Activated T-cell treated with anti-CD3 and anti-CD28 coated beads, Interleukin-2, amount 50 U/mL, for 48 hours (primary cell): ENCODE measurements at regions not wholly inside any gene's neighbourhood (a gene's known extent, or its start where the extent isn't known, plus 50 kb on each side); places are given as distances from the start of the nearest gene placed in this dataset.
"Not testable (repeated sequence)": the region's sequence is repeated elsewhere in the genome, so short reads cannot be mapped to it uniquely, and the experiment has no call there.

Source experiments
- DNase-seq, 2 experiments: peaks; one replicate each; pipeline ENCODE4 v3.0.0-alpha.2; 2020

GRCh38 chr2:238521870-238522269 lies 95.1 kb downstream of the ASB1 start:
- no peak for DNase-seq

GRCh38 chr2:238523158-238524110 lies 96.7 kb downstream of the ASB1 start:
- DNase-seq: no peak

- DNase-seq: no peak
Measured at GRCh38 chr2:238524426-238524983, 97.8 kb downstream of the ASB1 start.

- DNase-seq: no peak
Measured at GRCh38 chr2:238525990-238526389, 99.3 kb downstream of the ASB1 start.

GRCh38 chr2:238527565-238527964 lies 100.8 kb downstream of the ASB1 start:
- no peak for DNase-seq

GRCh38 chr2:238528953-238529781 lies 102.4 kb downstream of the ASB1 start:
- DNase-seq: no peak

- DNase-seq: not testable (repeated sequence)
Measured at GRCh38 chr2:238531017-238531645, 104.4 kb downstream of the ASB1 start.

- DNase-seq: not testable (repeated sequence)
Measured at GRCh38 chr2:238543732-238544131, 117.0 kb downstream of the ASB1 start.

- no peak for DNase-seq
Measured at GRCh38 chr2:238548902-238549462, 122.3 kb downstream of the ASB1 start.

- DNase-seq: no peak
Measured at GRCh38 chr2:238549866-238550265, 123.1 kb downstream of the ASB1 start.

GRCh38 chr2:238551091-238551490 lies 124.4 kb downstream of the ASB1 start:
- no peak for DNase-seq

- DNase-seq: no peak
Measured at GRCh38 chr2:238552226-238552625, 125.5 kb downstream of the ASB1 start.

- DNase-seq: no peak
Measured at GRCh38 chr2:238553159-238553558, 126.4 kb downstream of the ASB1 start.

GRCh38 chr2:238554468-238555315 lies 128.0 kb downstream of the ASB1 start:
- no peak for DNase-seq

GRCh38 chr2:238555786-238556542 lies 129.2 kb downstream of the ASB1 start:
- DNase-seq: no peak

- DNase-seq: no peak
Measured at GRCh38 chr2:238557431-238557830, 130.7 kb downstream of the ASB1 start.

- DNase-seq: no peak
Measured at GRCh38 chr2:238557936-238558335, 131.2 kb downstream of the ASB1 start.

GRCh38 chr2:238558456-238559099 lies 131.9 kb downstream of the ASB1 start:
- DNase-seq: no peak

GRCh38 chr2:238560234-238560633 lies 133.5 kb downstream of the ASB1 start:
- DNase-seq: no peak

- DNase-seq: no peak
Measured at GRCh38 chr2:238561230-238561629, 134.5 kb downstream of the ASB1 start.
